Kidney (tissue), 13 donors: ENCODE measurements at regions not wholly inside any gene's neighbourhood (a gene's known extent, or its start where the extent isn't known, plus 50 kb on each side); places are given as distances from the start of the nearest gene placed in this dataset.

Source experiments
- DNase-seq, 5 donors: peaks; one replicate each; pipeline ENCODE4 v3.0.0-alpha.2; 2013 to 2020
- FAIRE-seq: peaks from 2 replicates; lab custom pipeline; 2012; peaks lifted over from hg19 to GRCh38; lab: Jason Lieb, UNC
- H3K27ac ChIP-seq, 2 donors: one replicate each; pipeline ENCODE4 v1.7.0; 2013; ENCODE audit warnings: low read depth in 2 of 2, low read length in 2 of 2, inconsistent platforms in 1 of 2
- H3K27me3 ChIP-seq: one replicate; pipeline ENCODE4 v1.7.1; 2013; ENCODE audit warnings: low read length, inconsistent platforms; ENCODE audit not compliant: control insufficient read depth, insufficient read depth
- H3K36me3 ChIP-seq, 3 donors: one replicate each; pipeline versions ENCODE4 v1.7.0 to v1.7.1; 2013; ENCODE audit warnings: low read length in 3 of 3, control low read depth in 1 of 3, inconsistent platforms in 1 of 3; ENCODE audit not compliant: insufficient read depth in 3 of 3, control insufficient read depth in 2 of 3
- H3K4me1 ChIP-seq, 3 donors: one replicate each; pipeline versions ENCODE4 v1.7.0 to v1.7.1; 2013; ENCODE audit warnings: low read length in 3 of 3, inconsistent platforms in 1 of 3, low read depth in 1 of 3; ENCODE audit not compliant: control insufficient read depth in 2 of 3, insufficient read depth in 2 of 3
- H3K4me3 ChIP-seq, 3 donors: one replicate each; pipeline versions ENCODE4 v1.7.0 to v1.8.1; 2013; ENCODE audit warnings: low read length in 3 of 3, control low read depth in 1 of 3, inconsistent platforms in 1 of 3
- H3K9ac ChIP-seq, 3 donors: one replicate each; pipeline versions ENCODE4 v1.7.0 to v1.7.1; 2013; ENCODE audit warnings: low read length in 3 of 3, control low read depth in 1 of 3, inconsistent platforms in 1 of 3
- H3K9me3 ChIP-seq, 3 donors: one replicate each; pipeline versions ENCODE4 v1.7.0 to v1.7.1; 2013; ENCODE audit warnings: low read length in 3 of 3, control low read depth in 1 of 3, inconsistent platforms in 1 of 3; ENCODE audit not compliant: control insufficient read depth in 2 of 3, insufficient read depth in 1 of 3
- CTCF ChIP-seq: IDR thresholded peaks from 3 replicates; pipeline ENCODE4 v1.5.1; 2012; ENCODE audit warnings: mild to moderate bottlenecking, moderate library complexity, borderline replicate concordance; ENCODE audit not compliant: insufficient read depth; ENCODE audit errors: extremely low read depth
- intact Hi-C: fragments of 100-400 bp; cut with DNase I; formaldehyde crosslinking; loops from one replicate; pipeline ENCODE4 v1.11.1; 2022
- donor health status: control.
- donor health status: control.
- donor health status: control.
- donor health status: control.
- donor health status: control.
- donor health status: DM: yes; HTN: yes; CAD: no.
- donor health status: Normal renal cell carcinoma (clear cell type).

- FAIRE-seq (no peak), DNase-seq (no peak)
- H3K27ac ChIP-seq, result no peak overlapping the region
- no peak for TF ChIP-seq CTCF
- no peaks in the 10 kb centered on the region for H3K27me3 ChIP-seq
- H3K36me3 ChIP-seq, result no peaks in the 10 kb centered on the region
- intact Hi-C loops, result no loop called here
- no peaks in the 10 kb centered on the region for H3K4me1 ChIP-seq
- no peak overlapping the region for H3K4me3 ChIP-seq
- H3K9me3 ChIP-seq, result no peaks in the 10 kb centered on the region
- H3K9ac ChIP-seq, result no peak overlapping the region
Measured at GRCh38 chrX:25154168-25154567, 138.4 kb upstream of the ARX start.

- Histone ChIP-seq H3K9me3 (no peaks in the 10 kb centered on the region), H3K9ac (no peak overlapping the region), H3K27me3 (no peaks in the 10 kb centered on the region), H3K4me3 (no peak overlapping the region), H3K36me3 (no peaks in the 10 kb centered on the region), H3K4me1 (no peaks in the 10 kb centered on the region), H3K27ac (no peak overlapping the region)
- DNase-seq (no peak), FAIRE-seq (no peak)
- intact Hi-C loops, result no loop called here
- TF ChIP-seq CTCF, result no peak
Measured at GRCh38 chrX:25151749-25152148, 136.0 kb upstream of the ARX start.

- Histone ChIP-seq H3K36me3 (no peaks in the 10 kb centered on the region), H3K9me3 (no peaks in the 10 kb centered on the region), H3K27me3 (no peaks in the 10 kb centered on the region), H3K4me3 (no peak overlapping the region), H3K9ac (no peak overlapping the region), H3K27ac (no peak overlapping the region), H3K4me1 (no peaks in the 10 kb centered on the region)
- TF ChIP-seq CTCF, result peak; percentile 56
- peak; percentile 41 to 68 (median 59) for DNase-seq
- FAIRE-seq, result peak; percentile 55
- intact Hi-C loops, result no loop called here
Measured at GRCh38 chrX:25144043-25144940, 128.5 kb upstream of the ARX start.
